HG03103 (cell line): ENCODE measurements at regions not wholly inside any gene's neighbourhood (a gene's known extent, or its start where the extent isn't known, plus 50 kb on each side); places are given as distances from the start of the nearest gene placed in this dataset.
"Not testable (repeated sequence)": the region's sequence is repeated elsewhere in the genome, so short reads cannot be mapped to it uniquely, and the experiment has no call there.

Experiments used
- ATAC-seq: cut with Tn5 transposase; IDR thresholded peaks from one replicate; pipeline ENCODE4 v1.9.1; 2021; ENCODE audit warnings: low read depth; ENCODE audit not compliant: unreplicated experiment

- ATAC-seq = no peak
These were observed 220.2 kb downstream of the AEBP2 start for GRCh38 chr12:19659501-19659900.

- ATAC-seq = no peak
These were observed 226.0 kb downstream of the AEBP2 start for GRCh38 chr12:19665121-19665900.

- no peak for ATAC-seq
These were observed 226.8 kb downstream of the AEBP2 start for GRCh38 chr12:19666070-19666469.

GRCh38 chr12:19669793-19670192 is 230.5 kb downstream of the AEBP2 start:
- no peak for ATAC-seq

- no peak for ATAC-seq
These were observed 232.4 kb downstream of the AEBP2 start for GRCh38 chr12:19671695-19672094.

GRCh38 chr12:19674437-19674836 is 235.1 kb downstream of the AEBP2 start:
- ATAC-seq = no peak

- peak; percentile 60 for ATAC-seq
These were observed 236.1 kb downstream of the AEBP2 start for GRCh38 chr12:19675361-19675760.

- ATAC-seq = not testable (repeated sequence)
These were observed 239.2 kb downstream of the AEBP2 start for GRCh38 chr12:19678501-19678900.

GRCh38 chr12:19681007-19681406 is 241.7 kb downstream of the AEBP2 start:
- no peak for ATAC-seq

- ATAC-seq = no peak
These were observed 244.1 kb downstream of the AEBP2 start for GRCh38 chr12:19683178-19683927.

- ATAC-seq = no peak
These were observed 248.1 kb downstream of the AEBP2 start for GRCh38 chr12:19687371-19687770.

GRCh38 chr12:19688532-19688931 is 249.2 kb downstream of the AEBP2 start:
- ATAC-seq = no peak

GRCh38 chr12:19689226-19689625 is 249.9 kb downstream of the AEBP2 start:
- ATAC-seq = no peak

- ATAC-seq = no peak
These were observed 250.6 kb downstream of the AEBP2 start for GRCh38 chr12:19689801-19690472.

- ATAC-seq = no peak
These were observed 252.8 kb downstream of the AEBP2 start for GRCh38 chr12:19692091-19692490.

GRCh38 chr12:19692566-19692965 is 253.3 kb downstream of the AEBP2 start:
- no peak for ATAC-seq

GRCh38 chr12:19694627-19695026 is 255.3 kb downstream of the AEBP2 start:
- ATAC-seq = no peak

- no peak for ATAC-seq
These were observed 256.2 kb downstream of the AEBP2 start for GRCh38 chr12:19695244-19696098.

GRCh38 chr12:19700969-19701368 is 261.7 kb downstream of the AEBP2 start:
- ATAC-seq = no peak

GRCh38 chr12:19704966-19705365 is 265.7 kb downstream of the AEBP2 start:
- ATAC-seq = no peak
